Memory B cell (primary cell): ENCODE measurements at regions not wholly inside any gene's neighbourhood (a gene's known extent, or its start where the extent isn't known, plus 50 kb on each side); places are given as distances from the start of the nearest gene placed in this dataset.
"Not testable (repeated sequence)": the region's sequence is repeated elsewhere in the genome, so short reads cannot be mapped to it uniquely, and the experiment has no call there.

Experiments
- ATAC-seq: fragments of 150-1000 bp; cut with Tn5 transposase; 2 replicates; pipeline ENCODE4 v1.10.0; 2021; ENCODE audit warnings: low read depth, mild to moderate bottlenecking, moderate library complexity
- DNase-seq, 2 donors: peaks; one replicate each; pipeline ENCODE4 v3.0.0; 2022; ENCODE audit warnings: low spot score in 2 of 2
- H3K27ac Mint-ChIP-seq: one replicate; pipeline ENCODE4 v1.8.0; 2022; ENCODE audit warnings: mild to moderate bottlenecking, moderate library complexity, mixed read lengths
- H3K27me3 Mint-ChIP-seq: one replicate; pipeline ENCODE4 v1.8.0; 2022; ENCODE audit warnings: mixed read lengths
- H3K36me3 Mint-ChIP-seq: one replicate; pipeline ENCODE4 v1.8.0; 2022; ENCODE audit warnings: mild to moderate bottlenecking, mixed read lengths
- H3K4me1 Mint-ChIP-seq: one replicate; pipeline ENCODE4 v1.8.0; 2022; ENCODE audit warnings: mixed read lengths
- H3K4me3 Mint-ChIP-seq: one replicate; pipeline ENCODE4 v1.8.0; 2022; ENCODE audit warnings: mild to moderate bottlenecking, moderate library complexity, mixed read lengths
- H3K9me3 Mint-ChIP-seq: one replicate; pipeline ENCODE4 v1.8.0; 2022; ENCODE audit warnings: mixed read lengths

DNA sequence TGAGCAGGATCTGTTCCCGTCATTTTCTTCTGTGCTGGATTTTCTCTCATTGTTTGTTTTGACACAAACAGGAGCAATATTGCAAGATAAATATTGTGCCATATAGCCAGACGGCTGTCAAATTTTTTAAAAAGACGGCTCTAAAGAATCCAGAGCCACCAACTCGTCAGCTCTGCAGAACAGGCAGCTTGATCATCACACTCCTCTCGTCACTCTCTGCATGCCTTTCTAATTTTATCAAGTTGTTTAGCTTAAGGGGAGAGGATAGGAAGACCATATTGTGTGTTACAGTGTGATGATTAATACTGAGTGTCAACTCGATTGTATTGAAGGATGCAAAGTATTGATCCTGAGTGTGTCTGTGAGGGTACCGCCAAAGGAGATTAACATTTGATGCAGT lies 562.8 kb downstream of the GALC start:
- Mint-ChIP-seq H3K9me3 (peaks cover 6% of the 10 kb centered on the region), H3K27ac (no peak overlapping the region), H3K4me1 (no peaks in the 10 kb centered on the region), H3K27me3 (no peaks in the 10 kb centered on the region), H3K36me3 (no peaks in the 10 kb centered on the region), H3K4me3 (no peak overlapping the region)
- no peak for ATAC-seq
- DNase-seq = no peak

DNA sequence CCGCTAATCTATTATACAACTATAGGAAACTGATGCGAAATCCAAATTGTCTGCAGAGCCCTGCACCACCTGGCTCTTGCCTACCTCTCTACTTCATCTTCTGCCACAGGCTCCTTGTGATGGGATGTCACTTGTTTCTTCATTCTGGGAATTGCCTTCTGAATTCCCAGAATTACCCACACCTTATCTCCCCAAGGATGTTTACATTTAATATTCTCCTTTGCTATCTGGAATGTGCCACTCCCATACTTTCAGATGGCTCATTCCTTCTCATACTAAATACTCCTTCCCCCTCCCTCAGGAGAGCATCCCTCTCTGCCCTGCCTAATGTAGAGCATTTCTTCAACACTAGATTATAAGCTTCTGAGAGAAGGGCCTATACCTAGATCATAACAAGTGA lies 573.1 kb downstream of the GALC start:
- no peaks in the 10 kb centered on the region for H3K36me3 Mint-ChIP-seq
- H3K27ac Mint-ChIP-seq = no peak overlapping the region
- ATAC-seq (no peak), DNase-seq (no peak)
- no peak overlapping the region for H3K4me3 Mint-ChIP-seq
- peaks cover 8% of the 10 kb centered on the region for H3K9me3 Mint-ChIP-seq
- H3K27me3 Mint-ChIP-seq = no peaks in the 10 kb centered on the region
- H3K4me1 Mint-ChIP-seq = no peaks in the 10 kb centered on the region

DNA sequence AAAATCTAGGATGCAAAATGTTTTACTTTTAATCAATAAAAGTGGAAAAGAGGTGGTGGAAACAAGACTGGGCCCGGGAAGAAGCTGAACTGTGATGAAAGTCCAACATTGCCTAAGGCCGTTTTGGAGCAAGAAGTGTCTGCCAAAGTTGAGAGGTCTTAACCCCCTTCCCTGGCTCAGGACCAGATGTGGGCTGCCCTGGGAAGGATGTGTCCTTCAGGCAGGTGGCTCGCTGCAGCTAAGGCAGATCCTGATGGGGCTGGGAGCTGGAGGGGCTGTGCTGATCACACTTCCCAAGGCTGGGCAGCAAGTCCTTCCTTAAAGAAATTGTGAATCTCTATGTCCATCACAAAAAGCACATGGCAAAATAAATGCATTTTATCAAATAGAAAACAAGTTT lies 581.6 kb downstream of the GALC start:
- no peak overlapping the region for H3K27ac Mint-ChIP-seq
- DNase-seq = no peak

DNA sequence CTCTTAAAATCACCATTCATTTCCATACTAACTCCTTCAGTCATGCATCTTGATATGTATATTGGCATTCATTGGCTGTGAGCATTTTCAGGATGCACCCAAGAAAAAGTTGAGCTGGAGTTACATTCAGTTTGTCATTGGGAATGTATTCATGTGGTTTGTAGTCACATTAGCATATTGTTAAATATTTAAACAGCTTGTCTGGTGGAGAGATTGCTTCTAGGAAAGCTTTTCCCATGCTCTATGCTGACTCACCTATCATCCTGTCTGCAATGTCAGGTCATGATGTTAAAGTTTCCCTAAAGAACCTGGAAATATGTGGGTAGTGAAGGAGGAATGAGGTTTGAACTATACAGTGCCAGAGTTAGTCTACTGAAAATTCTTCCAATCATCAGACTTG lies 583.6 kb downstream of the GALC start:
- no peak overlapping the region for H3K4me3 Mint-ChIP-seq

More for the DNA sequence above, 581.6 kb downstream of the GALC start:
- Mint-ChIP-seq H3K27me3 (no peaks in the 10 kb centered on the region), H3K4me3 (no peak overlapping the region), H3K9me3 (peaks cover 3% of the 10 kb centered on the region), H3K4me1 (no peaks in the 10 kb centered on the region), H3K36me3 (no peaks in the 10 kb centered on the region)
- no peak for ATAC-seq

DNA sequence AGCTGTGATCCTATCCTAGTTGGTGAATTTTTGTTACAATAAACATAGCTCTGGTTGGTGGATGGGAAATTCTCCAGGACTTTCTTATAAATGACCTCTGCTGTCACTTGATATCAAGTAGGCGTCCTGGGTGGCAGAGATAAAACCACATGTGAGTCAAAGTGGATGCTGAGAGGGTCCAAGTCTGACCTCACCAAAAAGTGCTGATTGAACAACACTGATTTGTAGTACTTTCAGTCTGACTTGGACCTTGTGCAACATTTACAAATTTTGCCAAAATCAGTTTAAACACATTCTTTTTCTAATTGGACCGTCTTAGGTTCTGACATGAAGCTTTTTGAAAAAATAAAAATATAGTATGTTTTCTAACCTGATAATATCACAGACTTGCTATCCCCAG lies 585.6 kb downstream of the GALC start:
- H3K36me3 Mint-ChIP-seq = no peaks in the 10 kb centered on the region
- no peak overlapping the region for H3K27ac Mint-ChIP-seq
- no peak for DNase-seq
- H3K9me3 Mint-ChIP-seq = no peaks in the 10 kb centered on the region
- ATAC-seq = no peak
- no peaks in the 10 kb centered on the region for H3K27me3 Mint-ChIP-seq
- H3K4me3 Mint-ChIP-seq = no peak overlapping the region
- no peaks in the 10 kb centered on the region for H3K4me1 Mint-ChIP-seq

More for the DNA sequence above, 583.6 kb downstream of the GALC start:
- Mint-ChIP-seq H3K9me3 (no peaks in the 10 kb centered on the region), H3K27me3 (no peaks in the 10 kb centered on the region), H3K27ac (no peak overlapping the region), H3K4me1 (no peaks in the 10 kb centered on the region), H3K36me3 (no peaks in the 10 kb centered on the region)
- DNase-seq = no peak
- ATAC-seq = no peak

DNA sequence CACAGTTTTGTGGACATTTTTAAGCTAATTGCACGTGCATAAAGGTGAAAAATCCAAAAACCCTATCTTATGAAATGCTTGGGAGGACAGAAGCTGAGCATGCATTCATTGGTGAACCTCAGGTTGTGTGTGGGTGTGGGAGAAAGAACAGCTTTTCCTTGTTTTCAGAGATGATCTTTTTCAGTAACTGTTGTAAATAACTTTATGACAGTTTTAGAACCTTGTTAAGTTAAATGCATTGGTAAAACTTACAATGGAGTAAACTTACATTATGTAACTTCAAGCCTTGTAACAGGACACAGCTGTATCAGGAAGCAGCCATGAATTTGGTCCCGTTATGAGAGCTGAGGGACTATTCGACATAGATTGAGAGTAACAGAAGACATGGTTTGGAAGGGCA lies 587.4 kb downstream of the GALC start:
- Mint-ChIP-seq H3K4me3 (no peak overlapping the region), H3K4me1 (no peaks in the 10 kb centered on the region), H3K27me3 (no peaks in the 10 kb centered on the region), H3K27ac (no peak overlapping the region), H3K36me3 (no peaks in the 10 kb centered on the region), H3K9me3 (no peaks in the 10 kb centered on the region)
- DNase-seq (no peak), ATAC-seq (no peak)

DNA sequence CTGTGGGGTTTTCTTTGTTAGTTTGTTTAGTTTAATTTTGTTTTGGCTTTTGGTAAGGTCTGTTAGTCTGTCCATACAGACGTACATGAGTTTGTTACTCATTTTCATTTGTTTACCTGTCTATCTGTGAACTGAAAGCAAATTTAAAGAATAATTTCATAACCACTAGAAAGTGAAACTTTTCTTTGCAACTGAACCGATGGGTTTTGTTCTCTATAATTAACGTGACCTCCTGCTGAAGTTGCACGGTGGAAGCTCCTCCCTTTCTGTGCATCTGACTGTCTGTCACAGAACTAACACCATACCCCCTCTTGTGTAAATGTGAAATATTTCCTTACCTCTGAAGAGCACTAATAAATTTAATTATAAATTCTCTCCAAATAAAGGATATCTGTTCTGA lies 595.5 kb downstream of the GALC start:
- Mint-ChIP-seq H3K27ac (no peak overlapping the region), H3K4me3 (no peak overlapping the region), H3K9me3 (peaks cover 3% of the 10 kb centered on the region), H3K36me3 (no peaks in the 10 kb centered on the region), H3K27me3 (no peaks in the 10 kb centered on the region), H3K4me1 (no peaks in the 10 kb centered on the region)
- ATAC-seq (no peak), DNase-seq (no peak)

DNA sequence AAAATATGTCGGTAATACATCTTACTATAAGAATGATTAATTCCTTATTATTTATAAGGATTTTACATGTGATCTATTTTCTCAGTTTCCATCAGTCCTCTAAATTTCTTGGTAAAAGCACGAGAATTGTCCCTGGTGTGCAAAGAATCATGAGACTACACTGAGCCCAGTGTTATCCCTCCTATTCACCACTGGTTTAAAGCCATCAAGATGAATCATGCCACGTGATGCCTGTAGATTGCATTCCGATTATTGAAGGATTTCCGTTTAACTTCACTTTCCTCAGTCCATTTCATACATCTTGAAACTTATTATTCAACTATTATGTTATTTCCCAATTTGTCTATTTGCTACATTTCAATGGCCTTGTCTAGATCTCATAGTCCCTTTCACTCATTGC lies 601.9 kb downstream of the GALC start:
- Mint-ChIP-seq H3K27ac (no peak overlapping the region), H3K4me1 (no peaks in the 10 kb centered on the region), H3K4me3 (no peak overlapping the region), H3K36me3 (no peaks in the 10 kb centered on the region), H3K27me3 (no peaks in the 10 kb centered on the region), H3K9me3 (peaks cover 9% of the 10 kb centered on the region)
- DNase-seq (no peak), ATAC-seq (no peak)

DNA sequence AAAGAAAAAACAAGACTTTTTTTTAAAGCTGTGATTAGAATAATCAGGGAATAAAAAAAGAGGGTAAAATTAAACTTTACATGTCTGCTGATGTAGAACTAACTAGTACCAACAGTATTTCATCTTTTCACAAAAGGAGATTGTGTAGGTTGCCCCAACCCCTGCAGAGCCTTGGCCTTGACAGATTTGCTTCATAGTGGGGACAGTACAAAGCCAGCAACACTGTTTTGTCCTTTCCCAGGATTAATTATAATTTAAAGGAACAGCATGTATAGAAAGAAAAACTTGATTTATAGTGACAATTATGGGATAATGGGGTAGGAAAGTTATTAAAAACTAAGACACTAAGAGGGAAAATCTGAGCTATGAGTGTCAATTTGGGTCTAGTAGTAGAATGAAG lies 604.0 kb downstream of the GALC start:
- no peak overlapping the region for H3K27ac Mint-ChIP-seq
- H3K4me1 Mint-ChIP-seq = no peaks in the 10 kb centered on the region
- DNase-seq = no peak
- H3K9me3 Mint-ChIP-seq = peaks cover 9% of the 10 kb centered on the region
- H3K36me3 Mint-ChIP-seq = no peaks in the 10 kb centered on the region
- H3K4me3 Mint-ChIP-seq = no peak overlapping the region
- ATAC-seq = no peak
- no peaks in the 10 kb centered on the region for H3K27me3 Mint-ChIP-seq

DNA sequence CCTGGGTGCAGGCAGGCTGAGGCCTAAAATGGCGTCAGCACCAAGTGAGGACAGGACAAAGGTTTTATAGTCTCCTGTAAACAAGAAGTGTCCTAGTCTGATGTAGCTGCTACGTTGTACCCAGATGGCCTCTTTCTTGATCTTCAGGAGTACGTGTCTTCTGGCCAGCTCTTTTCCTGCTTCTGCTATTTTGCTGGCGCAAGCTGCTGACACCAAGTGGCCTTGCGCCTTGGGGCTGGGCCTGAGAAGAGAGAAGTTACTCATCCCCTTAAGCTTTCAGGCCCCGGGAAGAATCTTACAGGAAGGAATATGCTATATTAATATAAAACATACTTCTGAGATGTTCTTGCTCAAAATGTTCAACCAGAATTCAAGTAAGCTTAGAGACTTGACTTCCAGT lies 605.2 kb downstream of the GALC start:
- Mint-ChIP-seq H3K4me1 (no peaks in the 10 kb centered on the region), H3K4me3 (no peak overlapping the region), H3K27ac (no peak overlapping the region), H3K27me3 (no peaks in the 10 kb centered on the region), H3K9me3 (peaks cover 15% of the 10 kb centered on the region), H3K36me3 (no peaks in the 10 kb centered on the region)
- DNase-seq (no peak), ATAC-seq (no peak)

DNA sequence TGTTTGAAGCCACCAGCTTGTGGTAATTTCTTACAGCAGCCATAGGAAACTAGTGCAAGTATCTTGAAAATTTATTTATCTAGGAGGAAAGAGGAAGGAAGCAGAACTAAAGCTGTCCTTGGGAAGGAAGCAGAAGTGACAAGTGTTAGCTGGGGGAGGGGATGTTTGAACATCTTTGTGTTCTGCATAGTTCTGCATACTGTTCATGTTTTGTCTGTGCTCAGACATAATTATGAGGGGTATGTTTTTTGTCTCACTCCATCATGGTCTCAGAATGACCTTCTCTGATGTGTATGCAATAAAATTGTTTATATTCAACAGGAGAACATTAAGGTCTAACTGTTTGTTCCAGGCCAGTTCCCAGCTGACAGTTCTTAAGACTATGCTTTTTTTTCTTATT lies 606.5 kb downstream of the GALC start:
- no peak for DNase-seq
- Mint-ChIP-seq H3K27me3 (no peaks in the 10 kb centered on the region), H3K4me3 (no peak overlapping the region), H3K27ac (no peak overlapping the region), H3K36me3 (no peaks in the 10 kb centered on the region), H3K9me3 (peaks cover 20% of the 10 kb centered on the region), H3K4me1 (no peaks in the 10 kb centered on the region)
- no peak for ATAC-seq

DNA sequence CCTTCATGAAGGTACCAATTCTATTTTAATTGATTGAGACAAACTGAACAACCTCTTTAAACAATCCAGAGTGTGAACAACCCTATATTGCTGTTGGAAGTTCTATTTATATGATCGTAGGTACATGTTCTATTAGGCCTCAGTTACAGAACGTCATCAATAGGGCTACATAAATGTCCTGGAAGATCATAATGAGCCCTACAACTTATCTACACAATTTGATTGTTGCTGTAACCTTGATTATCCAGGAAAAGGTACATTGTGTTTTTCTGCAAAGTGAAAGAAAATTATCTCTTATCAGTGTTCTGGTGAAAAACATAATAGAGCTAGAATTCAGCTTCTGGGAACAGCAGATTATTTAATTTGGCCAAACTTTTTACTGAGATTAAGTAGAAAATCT lies 612.9 kb downstream of the GALC start:
- peaks cover 19% of the 10 kb centered on the region for H3K9me3 Mint-ChIP-seq
- no peaks in the 10 kb centered on the region for H3K36me3 Mint-ChIP-seq
- ATAC-seq (no peak), DNase-seq (no peak)
- H3K27me3 Mint-ChIP-seq = no peaks in the 10 kb centered on the region
- H3K27ac Mint-ChIP-seq = no peak overlapping the region
- no peaks in the 10 kb centered on the region for H3K4me1 Mint-ChIP-seq
- H3K4me3 Mint-ChIP-seq = no peak overlapping the region

DNA sequence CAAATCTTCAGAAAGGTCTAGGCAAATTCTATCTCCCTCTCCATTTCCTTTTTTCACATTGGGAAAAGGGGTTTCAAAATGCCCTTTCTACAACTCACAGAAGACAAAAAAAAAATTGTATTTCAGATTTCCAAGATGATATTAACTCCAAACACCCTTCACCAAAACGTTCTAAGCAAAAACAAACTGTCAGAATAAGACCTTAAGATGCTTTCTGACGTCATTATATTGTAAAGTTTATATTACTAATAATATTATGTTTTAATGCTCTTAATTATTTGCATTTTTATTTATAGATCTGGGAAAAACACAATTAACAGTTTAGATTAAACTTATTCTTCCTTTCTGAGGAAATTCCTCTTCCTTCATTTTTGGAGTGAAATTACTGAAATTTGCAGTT lies 624.2 kb downstream of the GALC start:
- H3K27ac Mint-ChIP-seq = no peak overlapping the region
- no peaks in the 10 kb centered on the region for H3K27me3 Mint-ChIP-seq
- peaks cover 7% of the 10 kb centered on the region for H3K9me3 Mint-ChIP-seq
- no peak overlapping the region for H3K4me3 Mint-ChIP-seq
- no peaks in the 10 kb centered on the region for H3K4me1 Mint-ChIP-seq
- ATAC-seq = no peak
- no peak for DNase-seq
- H3K36me3 Mint-ChIP-seq = no peaks in the 10 kb centered on the region

DNA sequence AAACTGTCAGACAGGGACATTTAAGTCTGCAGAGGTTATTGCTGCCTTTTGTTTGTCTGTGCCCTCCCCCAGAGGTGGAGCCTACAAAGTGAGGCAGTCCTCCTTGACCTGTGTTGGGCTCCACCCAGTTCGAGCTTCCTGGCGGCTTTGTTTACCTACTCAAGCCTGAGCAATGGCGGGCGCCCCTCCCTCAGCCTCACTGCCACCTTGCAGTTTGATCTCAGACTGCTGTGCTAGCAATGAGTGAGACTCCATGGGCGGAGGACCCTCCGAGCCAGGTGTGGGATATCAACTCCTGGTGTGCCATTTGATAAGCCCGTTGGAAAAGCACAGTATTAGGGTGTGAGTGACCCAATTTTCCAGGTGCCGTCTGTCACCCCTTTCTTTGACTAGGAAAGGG lies 632.7 kb downstream of the GALC start:
- not testable (repeated sequence) for H3K4me3 Mint-ChIP-seq, ATAC-seq, H3K4me1 Mint-ChIP-seq, H3K9me3 Mint-ChIP-seq, H3K36me3 Mint-ChIP-seq, H3K27ac Mint-ChIP-seq, DNase-seq, H3K27me3 Mint-ChIP-seq

DNA sequence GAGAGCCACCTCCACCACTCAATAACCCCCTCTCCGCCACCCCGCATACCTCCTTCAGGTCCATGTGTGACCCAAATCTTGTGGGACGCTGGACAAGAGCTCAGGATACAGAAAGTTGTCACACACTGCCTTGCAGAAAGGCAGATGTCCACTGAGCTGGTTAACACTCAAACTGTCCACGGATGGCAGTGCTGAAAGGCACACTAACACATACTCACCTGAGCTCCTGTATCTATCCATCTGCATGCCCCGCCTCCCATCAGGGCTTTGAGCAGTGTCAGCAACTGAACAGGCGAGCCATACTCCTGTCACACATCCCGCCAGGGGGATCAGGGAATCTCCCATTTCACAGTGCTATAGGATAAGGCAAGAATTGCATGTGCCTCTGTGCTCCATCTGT lies 642.0 kb downstream of the GALC start:
- H3K27ac Mint-ChIP-seq = no peak overlapping the region
- ATAC-seq (no peak), DNase-seq (no peak)
- H3K9me3 Mint-ChIP-seq = peaks cover 6% of the 10 kb centered on the region
- H3K27me3 Mint-ChIP-seq = no peaks in the 10 kb centered on the region
- H3K4me3 Mint-ChIP-seq = no peak overlapping the region
- no peaks in the 10 kb centered on the region for H3K4me1 Mint-ChIP-seq
- H3K36me3 Mint-ChIP-seq = no peaks in the 10 kb centered on the region

DNA sequence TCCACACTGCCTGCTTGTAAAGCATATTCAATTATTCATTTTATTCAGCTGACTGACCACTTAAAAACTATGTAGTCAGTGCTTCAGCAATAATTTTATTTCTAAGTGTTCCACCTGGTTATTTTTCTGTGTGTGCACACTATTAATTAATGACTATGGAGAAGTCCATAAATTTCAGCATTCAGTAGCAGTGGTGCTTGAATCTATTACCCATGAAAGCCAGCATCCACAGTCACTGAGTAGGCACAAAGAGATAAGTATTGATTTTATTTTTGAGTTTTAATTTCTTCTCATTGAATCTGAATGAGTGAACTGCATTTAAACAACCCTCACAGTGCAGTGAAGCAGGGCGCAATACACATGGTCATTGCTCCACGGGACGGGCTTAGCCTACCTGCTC lies 643.1 kb downstream of the GALC start:
- ATAC-seq (no peak), DNase-seq (no peak)
- Mint-ChIP-seq H3K27ac (no peak overlapping the region), H3K4me1 (no peaks in the 10 kb centered on the region), H3K4me3 (no peak overlapping the region), H3K27me3 (no peaks in the 10 kb centered on the region), H3K36me3 (no peaks in the 10 kb centered on the region), H3K9me3 (peaks cover 8% of the 10 kb centered on the region)
